ENCODE measurements at regions not wholly inside any gene's neighbourhood (a gene's known extent, or its start where the extent isn't known, plus 50 kb on each side); places are given as distances from the start of the nearest gene placed in this dataset.

GRCh38 chr11:113551645-113552044 lies 76.4 kb upstream of the DRD2 start:
- no peak for TF ChIP-seq CTCF (conservative IDR thresholded peaks at IDR 0.05; ENCODE audit: low read depth, low read length)
- no peak overlapping the region for H3K4me3 ChIP-seq (ENCODE audit: low read length)
- no peak for DNase-seq (ENCODE audit: low read depth)

GRCh38 chr11:113549611-113550578 lies 74.7 kb upstream of the DRD2 start:
- no peak overlapping the region for H3K4me3 ChIP-seq (ENCODE audit: low read length)
- TF ChIP-seq CTCF (conservative IDR thresholded peaks at IDR 0.05; ENCODE audit: low read depth, low read length), result no peak
- no peak for DNase-seq (ENCODE audit: low read depth)

GRCh38 chr11:113549061-113549460 lies 73.9 kb upstream of the DRD2 start:
- no peak overlapping the region for H3K4me3 ChIP-seq (ENCODE audit: low read length)
- no peak for DNase-seq (ENCODE audit: low read depth)
- TF ChIP-seq CTCF (conservative IDR thresholded peaks at IDR 0.05; ENCODE audit: low read depth, low read length), result no peak

- DNase-seq (ENCODE audit: low read depth), result no peak
- H3K4me3 ChIP-seq (ENCODE audit: low read length), result no peak overlapping the region
- TF ChIP-seq CTCF (conservative IDR thresholded peaks at IDR 0.05; ENCODE audit: low read depth, low read length), result no peak
Measured at GRCh38 chr11:113547739-113548138, 72.5 kb upstream of the DRD2 start.

GRCh38 chr11:113546757-113547507 lies 71.7 kb upstream of the DRD2 start:
- DNase-seq (ENCODE audit: low read depth), result no peak
- no peak for TF ChIP-seq CTCF (conservative IDR thresholded peaks at IDR 0.05; ENCODE audit: low read depth, low read length)
- H3K4me3 ChIP-seq (ENCODE audit: low read length), result no peak overlapping the region

GRCh38 chr11:113542420-113542819 lies 67.2 kb upstream of the DRD2 start:
- TF ChIP-seq CTCF (conservative IDR thresholded peaks at IDR 0.05; ENCODE audit: low read depth, low read length), result no peak
- DNase-seq (ENCODE audit: low read depth), result no peak
- H3K4me3 ChIP-seq (ENCODE audit: low read length), result no peak overlapping the region

All from retinal pigment epithelial cell (primary cell).